Uterus (tissue), 2 donors: ENCODE measurements at regions not wholly inside any gene's neighbourhood (a gene's known extent, or its start where the extent isn't known, plus 50 kb on each side); places are given as distances from the start of the nearest gene placed in this dataset.

Experiments
- CTCF ChIP-seq, 4 experiments: fragments of 200-600 bp in 2 of 4; fragments of 450-650 bp in 2 of 4; sonication (generic) in 2 of 4; IDR thresholded peaks; one replicate each; pipeline ENCODE4 v1.5.1; 2016 to 2019; ENCODE audit warnings: antibody characterized with exemption in 4 of 4, mild to moderate bottlenecking in 2 of 4, moderate library complexity in 1 of 4
- POLR2A ChIP-seq, 2 donors: fragments of 450-650 bp; IDR thresholded peaks; one replicate each; pipeline ENCODE4 v1.6.1; 2016; ENCODE audit warnings: antibody characterized with exemption in 2 of 2, mild to moderate bottlenecking in 1 of 2, moderate library complexity in 1 of 2

- no peak for TF ChIP-seq CTCF (IDR thresholded peaks at IDR 0.05)
- no peak for TF ChIP-seq POLR2A (IDR thresholded peaks at IDR 0.05)
These were observed 82.5 kb upstream of the PLEKHG1 start for GRCh38 chr6:150517175-150517574.
